K562 (cell line): ENCODE measurements at regions not wholly inside any gene's neighbourhood (a gene's known extent, or its start where the extent isn't known, plus 50 kb on each side); places are given as distances from the start of the nearest gene placed in this dataset.

Source experiments
- CBFA2T2 ChIP-seq: fragments of 450-650 bp; conservative IDR thresholded peaks from 2 replicates; pipeline ENCODE4 v1.6.1; 2017; ENCODE audit warnings: mild to moderate bottlenecking
- CC2D1A ChIP-seq: fragments of 450-650 bp; IDR thresholded peaks from 2 replicates; pipeline ENCODE4 v1.6.1; 2017; ENCODE audit warnings: mild to moderate bottlenecking
- DNMT1 ChIP-seq: fragments of 450-650 bp; IDR thresholded peaks from 2 replicates; pipeline ENCODE4 v1.6.1; 2016; ENCODE audit warnings: antibody characterized with exemption, mild to moderate bottlenecking
- GABPA ChIP-seq: fragments of 200-800 bp; sonication (Bioruptor generic); conservative IDR thresholded peaks from 2 replicates; pipeline ENCODE4 v1.6.1; 2016; ENCODE audit warnings: low read depth, missing genetic modification characterization, missing compliant biosample characterization
- HNRNPLL ChIP-seq: fragments of 200-400 bp; formaldehyde crosslinking; IDR thresholded peaks from 2 replicates; pipeline ENCODE4 v1.6.1; 2017; ENCODE audit warnings: low read length, low read depth, mild to moderate bottlenecking; ENCODE audit not compliant: poor library complexity, severe bottlenecking
- MAFK ChIP-seq: IDR thresholded peaks from 2 replicates; pipeline ENCODE4 v1.6.1; 2011; ENCODE audit warnings: low read length, improper control_type of control experiment
- NRF1 ChIP-seq, 2 experiments: fragments of 450-650 bp; IDR thresholded peaks in 1 of 2; conservative IDR thresholded peaks in 1 of 2; 2 replicates each; pipeline ENCODE4 v1.6.1; 2014; ENCODE audit warnings: mild to moderate bottlenecking in 2 of 2
- NUFIP1 ChIP-seq: fragments of 450-650 bp; IDR thresholded peaks from 2 replicates; pipeline ENCODE4 v1.6.1; 2018; ENCODE audit not compliant: partially characterized antibody
- RBBP5 ChIP-seq: fragments of 200-600 bp; sonication (generic); IDR thresholded peaks from 2 replicates; pipeline ENCODE4 v1.6.1; 2012; ENCODE audit warnings: borderline replicate concordance, mild to moderate bottlenecking, low read length, control low read depth, inconsistent platforms; ENCODE audit not compliant: insufficient read depth, poor library complexity, severe bottlenecking
- ZFP1 ChIP-seq: fragments of 450-650 bp; formaldehyde crosslinking; IDR thresholded peaks from 2 replicates; pipeline ENCODE4 v1.4.0; 2020; ENCODE audit warnings: mild to moderate bottlenecking, mixed read lengths
- ZNF277 ChIP-seq: fragments of 250-450 bp; sonication (Bioruptor Pico); IDR thresholded peaks from 2 replicates; pipeline ENCODE4 v1.8.0; 2022; ENCODE audit warnings: inconsistent platforms, mild to moderate bottlenecking, moderate library complexity, borderline replicate concordance
- ZNF785 ChIP-seq: fragments of 250-450 bp; sonication (Bioruptor Pico); IDR thresholded peaks from 2 replicates; pipeline ENCODE4 v1.4.0; 2020; ENCODE audit warnings: mild to moderate bottlenecking
- TF ChIP-seq, protein P1 (sequence below): conservative IDR thresholded peaks from 2 replicates; pipeline ENCODE4 v1.6.1; 2011; ENCODE audit warnings: low read depth, mild to moderate bottlenecking, low read length; ENCODE audit not compliant: control insufficient read depth
- TF ChIP-seq, protein P2 (sequence below), 2 experiments: fragments of 450-650 bp in 1 of 2; IDR thresholded peaks; 2 replicates each; pipeline ENCODE4 v1.6.1; 2011 to 2017; ENCODE audit warnings: low read depth in 2 of 2, antibody characterized with exemption in 1 of 2, borderline replicate concordance in 1 of 2, low read length in 1 of 2, mild to moderate bottlenecking in 1 of 2, mixed read lengths in 1 of 2; ENCODE audit not compliant: control insufficient read depth in 1 of 2

GRCh38 chr5:174922955-174923354, 198.6 kb downstream of the MSX2 start (continued):
- TF ChIP-seq ZNF277 (no peak), NUFIP1 (no peak), CC2D1A (no peak), NRF1 (conservative IDR thresholded peaks at IDR 0.05 in 1 of 2, IDR thresholded peaks at IDR 0.05 in 1 of 2) (peak; percentile 41 to 49), MAFK (no peak), RBBP5 (no peak), DNMT1 (no peak), ZFP1 (no peak), HNRNPLL (peak; percentile 22), ZNF785 (no peak), GABPA (tag) (peak; percentile 73), CBFA2T2 (no peak)
- TF ChIP-seq, protein P1, sequence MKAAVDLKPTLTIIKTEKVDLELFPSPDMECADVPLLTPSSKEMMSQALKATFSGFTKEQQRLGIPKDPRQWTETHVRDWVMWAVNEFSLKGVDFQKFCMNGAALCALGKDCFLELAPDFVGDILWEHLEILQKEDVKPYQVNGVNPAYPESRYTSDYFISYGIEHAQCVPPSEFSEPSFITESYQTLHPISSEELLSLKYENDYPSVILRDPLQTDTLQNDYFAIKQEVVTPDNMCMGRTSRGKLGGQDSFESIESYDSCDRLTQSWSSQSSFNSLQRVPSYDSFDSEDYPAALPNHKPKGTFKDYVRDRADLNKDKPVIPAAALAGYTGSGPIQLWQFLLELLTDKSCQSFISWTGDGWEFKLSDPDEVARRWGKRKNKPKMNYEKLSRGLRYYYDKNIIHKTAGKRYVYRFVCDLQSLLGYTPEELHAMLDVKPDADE, result no peak
- TF ChIP-seq, protein P2, sequence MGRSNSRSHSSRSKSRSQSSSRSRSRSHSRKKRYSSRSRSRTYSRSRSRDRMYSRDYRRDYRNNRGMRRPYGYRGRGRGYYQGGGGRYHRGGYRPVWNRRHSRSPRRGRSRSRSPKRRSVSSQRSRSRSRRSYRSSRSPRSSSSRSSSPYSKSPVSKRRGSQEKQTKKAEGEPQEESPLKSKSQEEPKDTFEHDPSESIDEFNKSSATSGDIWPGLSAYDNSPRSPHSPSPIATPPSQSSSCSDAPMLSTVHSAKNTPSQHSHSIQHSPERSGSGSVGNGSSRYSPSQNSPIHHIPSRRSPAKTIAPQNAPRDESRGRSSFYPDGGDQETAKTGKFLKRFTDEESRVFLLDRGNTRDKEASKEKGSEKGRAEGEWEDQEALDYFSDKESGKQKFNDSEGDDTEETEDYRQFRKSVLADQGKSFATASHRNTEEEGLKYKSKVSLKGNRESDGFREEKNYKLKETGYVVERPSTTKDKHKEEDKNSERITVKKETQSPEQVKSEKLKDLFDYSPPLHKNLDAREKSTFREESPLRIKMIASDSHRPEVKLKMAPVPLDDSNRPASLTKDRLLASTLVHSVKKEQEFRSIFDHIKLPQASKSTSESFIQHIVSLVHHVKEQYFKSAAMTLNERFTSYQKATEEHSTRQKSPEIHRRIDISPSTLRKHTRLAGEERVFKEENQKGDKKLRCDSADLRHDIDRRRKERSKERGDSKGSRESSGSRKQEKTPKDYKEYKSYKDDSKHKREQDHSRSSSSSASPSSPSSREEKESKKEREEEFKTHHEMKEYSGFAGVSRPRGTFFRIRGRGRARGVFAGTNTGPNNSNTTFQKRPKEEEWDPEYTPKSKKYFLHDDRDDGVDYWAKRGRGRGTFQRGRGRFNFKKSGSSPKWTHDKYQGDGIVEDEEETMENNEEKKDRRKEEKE (IDR thresholded peaks at IDR 0.05; ENCODE audit: borderline replicate concordance in 1 of 2, control insufficient read depth in 1 of 2, low read depth in 2 of 2, low read length in 1 of 2), result no peak
